WTC11 (cell line): ENCODE measurements at regions not wholly inside any gene's neighbourhood (a gene's known extent, or its start where the extent isn't known, plus 50 kb on each side); places are given as distances from the start of the nearest gene placed in this dataset.

Experiments
- ATAC-seq: fragments of 200-7000 bp; cut with Tn5 transposase; 2 replicates; pipeline ENCODE4 v1.10.0; 2021; ENCODE audit warnings: mild to moderate bottlenecking, moderate library complexity
- CTCF ChIA-PET: fragments of 300-600 bp; sonication (Branson Sonifier 250); formaldehyde crosslinking; loops from one replicate; lab custom pipeline; 2021; ENCODE audit warnings: antibody characterized with exemption; lab: Charles Lee
- POLR2A ChIA-PET: fragments of 350-600 bp; sonication (Branson Sonifier 250); formaldehyde crosslinking; loops from one replicate; lab custom pipeline; 2021; ENCODE audit warnings: antibody characterized with exemption; lab: Charles Lee
- DNase-seq: peaks from one replicate; pipeline ENCODE4 v3.0.0; 2021; ENCODE audit warnings: low spot score
- H3K27ac Mint-ChIP-seq: 2 replicates; pipeline ENCODE4 v1.8.0; 2021; ENCODE audit warnings: mixed read lengths
- H3K27me3 Mint-ChIP-seq: 2 replicates; pipeline ENCODE4 v1.8.0; 2021; ENCODE audit warnings: low read depth, mild to moderate bottlenecking, moderate library complexity, mixed read lengths
- H3K36me3 Mint-ChIP-seq: 2 replicates; pipeline ENCODE4 v1.8.0; 2021; ENCODE audit warnings: mixed read lengths
- H3K4me1 Mint-ChIP-seq: 2 replicates; pipeline ENCODE4 v1.8.0; 2022; ENCODE audit warnings: mixed read lengths
- H3K4me3 Mint-ChIP-seq: 2 replicates; pipeline ENCODE4 v1.8.0; 2021; ENCODE audit warnings: mild to moderate bottlenecking, moderate library complexity, mixed read lengths
- H3K9me3 Mint-ChIP-seq: 2 replicates; pipeline ENCODE4 v1.8.0; 2021; ENCODE audit warnings: mixed read lengths
- ATF1 ChIP-seq: sonication (generic); formaldehyde crosslinking; IDR thresholded peaks from 2 replicates; pipeline ENCODE4 v1.8.1; 2023; ENCODE audit warnings: mild to moderate bottlenecking, moderate library complexity, missing genetic modification reagents
- CTCF ChIP-seq: fragments of 200-600 bp; IDR thresholded peaks from 2 replicates; pipeline ENCODE4 v1.8.0; 2022; ENCODE audit warnings: antibody characterized with exemption
- ELF4 ChIP-seq: sonication (generic); formaldehyde crosslinking; IDR thresholded peaks from 2 replicates; pipeline ENCODE4 v1.8.1; 2022; ENCODE audit warnings: low read depth, mild to moderate bottlenecking, moderate library complexity, missing genetic modification reagents
- HMGA2 ChIP-seq: fragments of 250-450 bp; sonication (Bioruptor Pico); IDR thresholded peaks from 2 replicates; pipeline ENCODE4 v1.4.0; 2021; ENCODE audit warnings: mild to moderate bottlenecking, moderate library complexity
- IRF2 ChIP-seq: sonication (generic); formaldehyde crosslinking; IDR thresholded peaks from 2 replicates; pipeline ENCODE4 v1.8.0; 2022; ENCODE audit warnings: low read depth, missing genetic modification reagents, borderline replicate concordance
- JAZF1 ChIP-seq: fragments of 250-450 bp; sonication (Bioruptor Pico); IDR thresholded peaks from 2 replicates; pipeline ENCODE4 v1.9.0; 2021; ENCODE audit warnings: moderate library complexity, mild to moderate bottlenecking, inconsistent platforms
- MAX ChIP-seq: sonication (generic); formaldehyde crosslinking; IDR thresholded peaks from 2 replicates; pipeline ENCODE4 v1.8.0; 2022; ENCODE audit warnings: mild to moderate bottlenecking, missing genetic modification reagents
- MLX ChIP-seq: sonication (generic); formaldehyde crosslinking; IDR thresholded peaks from 2 replicates; pipeline ENCODE4 v1.8.1; 2023; ENCODE audit warnings: mild to moderate bottlenecking, missing genetic modification reagents, moderate library complexity
- NFE2L1 ChIP-seq: sonication (generic); formaldehyde crosslinking; IDR thresholded peaks from 2 replicates; pipeline ENCODE4 v1.8.1; 2023; ENCODE audit warnings: missing genetic modification reagents
- PRDM15 ChIP-seq: sonication (generic); formaldehyde crosslinking; IDR thresholded peaks from 2 replicates; pipeline ENCODE4 v1.8.0; 2022; ENCODE audit warnings: missing genetic modification reagents
- STAT6 ChIP-seq: sonication (generic); formaldehyde crosslinking; conservative IDR thresholded peaks from 2 replicates; pipeline ENCODE4 v1.8.1; 2023; ENCODE audit warnings: mild to moderate bottlenecking, low read depth, missing genetic modification reagents, moderate library complexity
- ZNF263 ChIP-seq: sonication (generic); formaldehyde crosslinking; IDR thresholded peaks from 2 replicates; pipeline ENCODE4 v1.8.1; 2022; ENCODE audit warnings: low read depth, mild to moderate bottlenecking, moderate library complexity, missing genetic modification reagents
- ZNF425 ChIP-seq: fragments of 250-450 bp; sonication (Bioruptor Pico); conservative IDR thresholded peaks from 2 replicates; pipeline ENCODE4 v1.9.0; 2021; ENCODE audit warnings: mild to moderate bottlenecking

- TF ChIP-seq JAZF1: no peak
- TF ChIP-seq CTCF: no peak
Observed at GRCh38 chr18:55159027-55159426, 199.8 kb upstream of the CCDC68 start (continued).

GRCh38 chr18:55158570-55158969 lies 199.3 kb upstream of the CCDC68 start:
- POLR2A ChIA-PET: no interaction called here

GRCh38 chr18:55153346-55153745 lies 194.1 kb upstream of the CCDC68 start:
- peaks cover 6% of the 10 kb centered on the region for H3K4me1 Mint-ChIP-seq
- TF ChIP-seq STAT6 (CRISPR knock-in tag) (no peak), ZNF263 (CRISPR knock-in tag) (no peak)
- TF ChIP-seq, all 79 proteins: peak for 0
- ChIA-PET POLR2A (interaction anchor here (0.6 kb wide), 1 partner anchor 62 kb away, joined by 5 read pairs; no protein-coding TSS in a partner anchor), CTCF (no interaction called here)
- Mint-ChIP-seq H3K4me3 (no peak overlapping the region), H3K27ac (no peak overlapping the region), H3K9me3 (peaks cover 5% of the 10 kb centered on the region), H3K27me3 (no peaks in the 10 kb centered on the region), H3K36me3 (no peaks in the 10 kb centered on the region)
- ATAC-seq (no peak), DNase-seq (no peak)

More at GRCh38 chr18:55158570-55158969, 199.3 kb upstream of the CCDC68 start:
- Mint-ChIP-seq H3K27ac (no peak overlapping the region), H3K4me3 (no peak overlapping the region), H3K9me3 (peaks cover 5% of the 10 kb centered on the region), H3K27me3 (no peaks in the 10 kb centered on the region), H3K4me1 (no peaks in the 10 kb centered on the region), H3K36me3 (no peaks in the 10 kb centered on the region)
- no peak for ATAC-seq
- DNase-seq: no peak
- CTCF ChIA-PET: no interaction called here
- TF ChIP-seq ZNF263 (CRISPR knock-in tag): no peak
- TF ChIP-seq, all 79 proteins: peak for 0

GRCh38 chr18:55152801-55153200 lies 193.5 kb upstream of the CCDC68 start:
- Mint-ChIP-seq H3K36me3 (no peaks in the 10 kb centered on the region), H3K4me1 (peaks cover 9% of the 10 kb centered on the region), H3K4me3 (no peak overlapping the region), H3K27ac (no peak overlapping the region), H3K27me3 (no peaks in the 10 kb centered on the region), H3K9me3 (no peaks in the 10 kb centered on the region; the same call in 1 of the 2 replicates)
- ChIA-PET POLR2A (interaction anchor here (0.6 kb wide), 1 partner anchor 62 kb away, joined by 5 read pairs; no protein-coding TSS in a partner anchor), CTCF (no interaction called here)
- ATAC-seq: no peak
- no peak for DNase-seq
- no peak for TF ChIP-seq NFE2L1 (CRISPR knock-in tag)
- TF ChIP-seq MAX (CRISPR knock-in tag): no peak
- TF ChIP-seq HMGA2 (CRISPR knock-in tag): no peak
- no peak for TF ChIP-seq ELF4 (CRISPR knock-in tag)
- TF ChIP-seq PRDM15 (CRISPR knock-in tag): no peak
- TF ChIP-seq MLX: no peak
- TF ChIP-seq IRF2 (CRISPR knock-in tag): no peak
- TF ChIP-seq ZNF425: no peak
- no peak for TF ChIP-seq ZNF263 (CRISPR knock-in tag)
- no peak for TF ChIP-seq ATF1 (CRISPR knock-in tag)
